WERI-Rb-1 (cell line): ENCODE measurements at regions not wholly inside any gene's neighbourhood (a gene's known extent, or its start where the extent isn't known, plus 50 kb on each side); places are given as distances from the start of the nearest gene placed in this dataset.

Experiments
- DNase-seq: peaks from one replicate; pipeline ENCODE4 v3.0.0-alpha.2; 2020
- H3K27ac ChIP-seq: fragments of 250-450 bp; sonication (Bioruptor Pico); 2 replicates; pipeline ENCODE4 v1.5.1; 2020; ENCODE audit warnings: mild to moderate bottlenecking, moderate library complexity
- H3K27me3 ChIP-seq: fragments of 250-450 bp; sonication (Bioruptor Pico); 2 replicates; pipeline ENCODE4 v1.5.1; 2021; ENCODE audit warnings: mild to moderate bottlenecking, low read depth, moderate library complexity; ENCODE audit not compliant: insufficient read depth, severe bottlenecking
- H3K36me3 ChIP-seq: fragments of 250-450 bp; sonication (Bioruptor Pico); 2 replicates; pipeline ENCODE4 v1.5.1; 2020; ENCODE audit warnings: mild to moderate bottlenecking, moderate library complexity
- H3K4me3 ChIP-seq: 2 replicates; pipeline ENCODE4 v1.5.1; 2011; ENCODE audit warnings: low read depth, mild to moderate bottlenecking, control low read depth, low read length
- H3K9me3 ChIP-seq: fragments of 250-450 bp; sonication (Bioruptor Pico); 2 replicates; pipeline ENCODE4 v1.5.1; 2021; ENCODE audit warnings: mild to moderate bottlenecking, moderate library complexity; ENCODE audit not compliant: severe bottlenecking
- TF ChIP-seq, protein P1 (sequence below): IDR thresholded peaks from 2 replicates; pipeline ENCODE4 v1.5.1; 2011; ENCODE audit warnings: low read depth, mild to moderate bottlenecking, control low read depth, inconsistent platforms, low read length

DNA sequence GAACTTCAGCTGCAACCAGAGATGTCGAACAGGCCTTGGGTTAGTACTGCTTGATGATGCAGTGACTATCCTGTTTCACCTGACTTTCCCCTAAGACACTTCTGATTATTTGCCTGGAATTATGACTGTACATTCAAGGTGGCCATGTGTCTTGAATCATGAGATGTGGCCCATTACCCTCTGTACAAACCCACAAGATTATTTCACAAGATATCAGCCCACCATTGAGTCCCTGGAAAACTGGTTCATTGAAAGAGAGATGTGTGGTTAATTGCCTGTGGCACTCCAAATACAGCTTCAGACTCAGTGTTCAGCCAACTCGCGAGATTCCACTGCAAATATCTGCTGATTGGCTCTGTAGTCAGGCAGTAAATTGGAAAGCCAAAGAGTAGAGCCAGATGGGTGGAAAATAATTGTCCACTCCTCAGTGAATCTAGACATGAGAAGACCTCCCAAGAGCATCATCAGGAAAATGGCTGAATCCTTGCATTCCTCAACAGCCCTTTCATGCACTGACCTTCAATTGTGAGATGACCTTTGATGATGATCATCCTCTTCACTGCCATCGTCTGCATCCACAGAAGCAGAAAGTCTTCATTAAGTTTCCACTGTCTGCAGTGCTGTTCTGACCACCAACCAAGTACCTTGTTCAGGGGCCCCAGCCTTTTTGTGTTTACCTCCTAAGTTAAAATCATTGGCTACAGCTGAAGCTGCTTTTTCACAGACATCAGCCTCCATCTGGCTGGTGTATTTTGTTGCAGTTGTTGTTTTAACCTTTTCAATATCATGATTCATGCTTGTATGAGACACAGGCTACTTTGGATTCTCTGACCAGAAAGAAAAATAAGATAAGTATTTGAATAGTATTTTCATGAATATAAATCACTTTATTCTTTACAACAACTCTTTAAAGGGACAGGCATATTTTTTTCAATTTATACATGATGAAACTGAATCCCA, 75.2 kb downstream of the ESM1 start:
- Histone ChIP-seq H3K27ac (no peak overlapping the region), H3K9me3 (no peaks in the 10 kb centered on the region), H3K36me3 (no peaks in the 10 kb centered on the region), H3K27me3 (peaks cover 23% of the 10 kb centered on the region), H3K4me3 (no peak overlapping the region)
- TF ChIP-seq, protein P1, sequence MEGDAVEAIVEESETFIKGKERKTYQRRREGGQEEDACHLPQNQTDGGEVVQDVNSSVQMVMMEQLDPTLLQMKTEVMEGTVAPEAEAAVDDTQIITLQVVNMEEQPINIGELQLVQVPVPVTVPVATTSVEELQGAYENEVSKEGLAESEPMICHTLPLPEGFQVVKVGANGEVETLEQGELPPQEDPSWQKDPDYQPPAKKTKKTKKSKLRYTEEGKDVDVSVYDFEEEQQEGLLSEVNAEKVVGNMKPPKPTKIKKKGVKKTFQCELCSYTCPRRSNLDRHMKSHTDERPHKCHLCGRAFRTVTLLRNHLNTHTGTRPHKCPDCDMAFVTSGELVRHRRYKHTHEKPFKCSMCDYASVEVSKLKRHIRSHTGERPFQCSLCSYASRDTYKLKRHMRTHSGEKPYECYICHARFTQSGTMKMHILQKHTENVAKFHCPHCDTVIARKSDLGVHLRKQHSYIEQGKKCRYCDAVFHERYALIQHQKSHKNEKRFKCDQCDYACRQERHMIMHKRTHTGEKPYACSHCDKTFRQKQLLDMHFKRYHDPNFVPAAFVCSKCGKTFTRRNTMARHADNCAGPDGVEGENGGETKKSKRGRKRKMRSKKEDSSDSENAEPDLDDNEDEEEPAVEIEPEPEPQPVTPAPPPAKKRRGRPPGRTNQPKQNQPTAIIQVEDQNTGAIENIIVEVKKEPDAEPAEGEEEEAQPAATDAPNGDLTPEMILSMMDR = no peak
- DNase-seq = no peak

DNA sequence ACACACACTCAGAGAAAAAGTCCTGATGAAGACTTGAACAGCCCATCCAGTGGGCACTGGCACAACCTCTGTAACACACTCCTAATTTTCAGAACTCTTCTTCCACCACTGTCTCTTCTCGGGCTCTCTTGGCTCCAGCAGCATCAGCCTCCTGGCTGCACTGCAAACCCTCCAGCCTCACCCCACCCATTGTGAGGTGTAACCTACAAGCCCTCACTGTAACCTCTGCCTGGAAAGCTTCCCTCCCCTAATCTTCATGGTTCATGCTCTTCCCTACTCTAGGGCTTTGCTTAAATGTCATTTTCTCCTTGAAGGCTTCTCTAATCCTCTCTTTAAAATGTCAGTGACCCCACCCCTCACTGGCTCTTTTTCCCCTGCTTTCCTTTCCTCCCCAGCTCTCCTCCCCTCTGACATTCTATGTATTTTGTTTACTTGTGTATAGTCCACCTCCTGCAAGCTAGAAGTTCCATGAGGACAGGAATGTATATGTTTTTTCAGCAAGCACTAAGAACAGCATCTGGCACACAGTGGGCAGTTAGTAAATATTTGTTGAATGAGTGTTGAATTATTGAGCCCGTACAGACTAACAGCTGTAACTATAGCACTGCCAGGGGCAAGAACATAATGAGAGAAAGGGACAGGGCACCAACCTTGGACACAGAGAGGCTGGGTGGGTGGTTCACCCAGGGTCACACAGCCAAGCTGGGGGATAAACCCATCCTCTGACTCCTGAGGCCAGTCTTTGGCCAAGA, 76.4 kb downstream of the ESM1 start:
- DNase-seq = no peak
- no peak overlapping the region for H3K27ac ChIP-seq
- no peak overlapping the region for H3K4me3 ChIP-seq
- H3K36me3 ChIP-seq = no peaks in the 10 kb centered on the region
- TF ChIP-seq, protein P1 = no peak
- peaks cover 22% of the 10 kb centered on the region for H3K27me3 ChIP-seq
- H3K9me3 ChIP-seq = no peaks in the 10 kb centered on the region

DNA sequence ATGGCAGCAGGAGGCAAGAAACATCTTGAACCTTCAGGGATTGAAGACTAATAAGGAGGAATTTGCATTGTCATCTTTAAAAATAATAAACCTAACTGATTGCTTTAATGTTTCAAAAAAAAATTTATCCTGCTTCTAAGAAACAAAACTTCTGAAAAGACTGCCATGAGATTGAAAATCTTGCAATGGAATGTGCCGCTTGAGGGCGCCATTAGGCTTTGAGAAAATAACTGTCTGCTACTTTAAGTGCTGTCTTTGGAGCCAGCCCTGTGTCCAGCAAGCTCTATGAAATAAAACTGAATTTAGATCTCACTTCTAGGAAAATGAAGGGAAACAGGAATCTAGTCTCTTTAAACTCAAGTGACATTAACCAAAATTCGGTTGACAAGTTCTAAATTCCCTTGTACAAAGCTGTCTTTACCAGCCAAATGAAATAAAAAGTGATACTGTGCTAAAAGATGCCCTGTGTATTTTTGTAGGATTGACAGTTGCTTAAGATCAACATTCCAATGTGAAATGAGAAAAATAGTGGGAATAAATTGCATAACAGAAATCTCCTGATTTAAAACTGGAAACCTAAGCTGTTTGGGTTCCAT, 79.4 kb downstream of the ESM1 start:
- no peaks in the 10 kb centered on the region for H3K9me3 ChIP-seq
- no peak overlapping the region for H3K27ac ChIP-seq
- peaks cover 15% of the 10 kb centered on the region for H3K27me3 ChIP-seq
- peak; percentile 49 for DNase-seq
- TF ChIP-seq, protein P1 = peak; percentile 58
- no peaks in the 10 kb centered on the region for H3K36me3 ChIP-seq
- H3K4me3 ChIP-seq = no peak overlapping the region

DNA sequence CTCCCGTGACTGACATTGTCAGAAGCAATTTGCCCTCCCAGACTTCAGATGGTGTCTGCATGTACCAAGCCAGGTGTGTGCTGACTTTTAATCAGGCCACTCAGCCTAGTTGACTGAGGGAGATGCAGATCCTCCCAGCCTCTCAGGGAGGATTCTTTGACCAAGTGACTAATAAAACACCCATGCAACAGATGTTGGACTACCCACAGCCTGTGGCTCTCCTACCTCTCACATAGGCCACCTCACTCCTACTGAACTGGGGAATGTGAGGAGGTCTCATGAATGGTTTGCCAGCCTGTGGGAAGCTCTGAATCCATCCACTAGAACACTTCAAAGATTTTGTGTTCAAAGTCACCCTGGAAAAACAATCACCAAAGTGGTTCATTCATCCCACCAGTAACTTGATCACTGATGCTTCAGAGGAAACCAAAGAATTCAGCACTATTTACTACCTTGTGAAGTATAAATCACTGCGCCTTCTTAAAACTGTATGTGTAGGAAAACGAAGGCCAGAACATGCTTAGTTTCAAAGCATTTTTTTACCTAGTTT, 80.1 kb downstream of the ESM1 start:
- H3K27ac ChIP-seq = no peak overlapping the region
- no peak for DNase-seq
- H3K4me3 ChIP-seq = no peak overlapping the region
- H3K27me3 ChIP-seq = peaks cover 15% of the 10 kb centered on the region
- no peaks in the 10 kb centered on the region for H3K36me3 ChIP-seq
- TF ChIP-seq, protein P1 = no peak
- H3K9me3 ChIP-seq = no peaks in the 10 kb centered on the region

DNA sequence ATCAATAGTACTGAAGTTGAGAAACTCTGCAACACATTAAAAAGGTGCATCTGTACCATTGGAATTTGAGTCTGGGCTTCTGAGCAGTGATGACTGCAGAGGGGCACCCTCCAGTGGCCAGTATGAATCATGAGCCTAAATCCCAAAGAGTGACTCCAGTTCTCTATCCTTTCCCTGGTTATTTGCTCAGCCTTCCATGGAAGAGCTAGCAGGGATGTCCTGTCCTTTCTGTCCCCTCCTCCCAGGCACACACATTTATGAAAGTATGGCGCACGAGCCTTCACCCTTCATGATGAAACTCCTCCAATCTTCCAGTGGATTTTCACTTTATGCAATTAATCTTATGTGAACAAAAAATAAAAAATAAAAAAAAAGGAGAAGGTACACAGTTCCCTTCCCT, 81.0 kb downstream of the ESM1 start:
- no peak for DNase-seq
- TF ChIP-seq, protein P1 = peak; percentile 71

More for the DNA sequence above, 81.0 kb downstream of the ESM1 start:
- H3K27me3 ChIP-seq = peaks cover 15% of the 10 kb centered on the region
- no peak overlapping the region for H3K27ac ChIP-seq
- no peaks in the 10 kb centered on the region for H3K36me3 ChIP-seq
- no peaks in the 10 kb centered on the region for H3K9me3 ChIP-seq
- H3K4me3 ChIP-seq = no peak overlapping the region
